Common myeloid progenitor, CD34-positive (primary cell): ENCODE measurements at regions not wholly inside any gene's neighbourhood (a gene's known extent, or its start where the extent isn't known, plus 50 kb on each side); places are given as distances from the start of the nearest gene placed in this dataset.
"Not testable (repeated sequence)": the region's sequence is repeated elsewhere in the genome, so short reads cannot be mapped to it uniquely, and the experiment has no call there.

Experiments
- CTCF ChIA-PET: fragments of 350-600 bp; sonication (Branson Sonifier 250); formaldehyde crosslinking; loops from one replicate; lab custom pipeline; 2021; ENCODE audit warnings: antibody characterized with exemption; lab: Charles Lee
- POLR2A ChIA-PET: fragments of 350-600 bp; sonication (Branson Sonifier 250); formaldehyde crosslinking; loops from one replicate; lab custom pipeline; 2021; ENCODE audit warnings: antibody characterized with exemption; lab: Charles Lee
- DNase-seq, 3 donors: peaks; one replicate each; pipeline versions ENCODE4 v3.0.0 to v3.0.0-alpha.2; 2013
- H3K27ac ChIP-seq, 2 experiments: 1 replicate in 1 of 2; 2 replicates in 1 of 2; pipeline ENCODE4 v1.7.0; 2013; ENCODE audit warnings: inconsistent platforms in 2 of 2, low read length in 2 of 2, mild to moderate bottlenecking in 2 of 2, low read depth in 1 of 2, moderate library complexity in 1 of 2; ENCODE audit not compliant: severe bottlenecking in 2 of 2, insufficient read depth in 1 of 2, poor library complexity in 1 of 2
- H3K27me3 ChIP-seq, 5 experiments: replicated peaks in 2 of 5; 1 replicate in 3 of 5; 2 replicates in 2 of 5; pipeline versions ENCODE4 v1.6.1 to v1.7.0; 2013; ENCODE audit warnings: low read length in 4 of 5, mild to moderate bottlenecking in 2 of 5, moderate library complexity in 2 of 5, inconsistent platforms in 1 of 5; ENCODE audit not compliant: insufficient read depth in 5 of 5, control insufficient read depth in 4 of 5
- H3K36me3 ChIP-seq, 4 experiments: 1 replicate in 2 of 4; 2 replicates in 2 of 4; pipeline versions ENCODE4 v1.6.1 to v1.7.0; 2013; ENCODE audit warnings: low read length in 3 of 4, control low read depth in 1 of 4, mild to moderate bottlenecking in 1 of 4; ENCODE audit not compliant: control insufficient read depth in 4 of 4, insufficient read depth in 4 of 4
- H3K4me1 ChIP-seq, 4 experiments: 1 replicate in 3 of 4; 2 replicates in 1 of 4; pipeline versions ENCODE4 v1.6.1 to v1.7.1; 2013; ENCODE audit warnings: low read length in 3 of 4, mild to moderate bottlenecking in 3 of 4, control low read depth in 1 of 4, inconsistent platforms in 1 of 4, moderate library complexity in 1 of 4; ENCODE audit not compliant: control insufficient read depth in 4 of 4, insufficient read depth in 4 of 4; ENCODE audit errors: control extremely low read depth in 1 of 4
- H3K4me3 ChIP-seq, 7 experiments: 1 replicate in 4 of 7; 2 replicates in 3 of 7; pipeline versions ENCODE4 v1.5.1 to v1.7.0; 2013; ENCODE audit warnings: mild to moderate bottlenecking in 7 of 7, low read length in 6 of 7, moderate library complexity in 6 of 7, inconsistent platforms in 2 of 7, low read depth in 2 of 7, control low read depth in 1 of 7; ENCODE audit not compliant: insufficient read depth in 4 of 7, control insufficient read depth in 1 of 7; ENCODE audit errors: extremely low read depth in 1 of 7
- H3K9me3 ChIP-seq, 5 experiments: 1 replicate in 4 of 5; 2 replicates in 1 of 5; pipeline versions ENCODE4 v1.6.1 to v1.7.1; 2013; ENCODE audit warnings: low read length in 4 of 5, mild to moderate bottlenecking in 2 of 5, inconsistent platforms in 1 of 5, low read depth in 1 of 5, moderate library complexity in 1 of 5; ENCODE audit not compliant: control insufficient read depth in 4 of 5, insufficient read depth in 2 of 5; ENCODE audit errors: control extremely low read depth in 1 of 5
- WGBS: methylation state at CpG from one replicate; pipeline ENCODE4 v1.1.5; 2013; ENCODE audit not compliant: insufficient coverage; 5-methylcytosine and 5-hydroxymethylcytosine counted together

DNA sequence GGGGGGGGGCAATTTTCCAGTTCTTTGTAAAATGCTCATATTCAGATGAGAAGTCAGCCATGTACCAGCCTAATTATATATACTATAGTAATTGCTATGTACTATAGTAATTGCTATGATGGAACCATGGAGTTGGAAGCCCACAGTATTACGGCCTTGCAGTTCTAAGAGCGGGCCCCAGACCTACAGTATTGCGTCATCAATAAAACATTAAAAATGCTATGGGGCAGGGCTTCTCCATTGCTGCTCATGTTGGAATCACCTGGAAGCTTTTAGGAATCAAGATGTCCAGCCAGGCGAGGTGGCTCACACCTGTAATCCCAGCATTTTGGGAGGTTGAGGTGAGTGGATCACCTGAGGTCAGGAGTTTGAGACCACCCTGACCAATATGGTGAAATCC lies 443.7 kb upstream of the GRM7 start:
- Histone ChIP-seq H3K27me3 (no peaks in the 10 kb centered on the region), H3K36me3 (no peaks in the 10 kb centered on the region), H3K27ac (no peak overlapping the region), H3K4me1 (no peaks in the 10 kb centered on the region), H3K4me3 (no peak overlapping the region), H3K9me3 (peaks cover 0 to 2% (median 0%) of the 10 kb centered on the region in 5 experiments)
- DNase-seq, result no peak
- CTCF ChIA-PET, result interaction anchor here (0.5 kb wide), 1 partner anchor 852 kb away, joined by 3 read pairs; no protein-coding TSS in a partner anchor
- POLR2A ChIA-PET, result no interaction called here
- 85% methylated on average over 4 of the region's 4 CpGs for WGBS

DNA sequence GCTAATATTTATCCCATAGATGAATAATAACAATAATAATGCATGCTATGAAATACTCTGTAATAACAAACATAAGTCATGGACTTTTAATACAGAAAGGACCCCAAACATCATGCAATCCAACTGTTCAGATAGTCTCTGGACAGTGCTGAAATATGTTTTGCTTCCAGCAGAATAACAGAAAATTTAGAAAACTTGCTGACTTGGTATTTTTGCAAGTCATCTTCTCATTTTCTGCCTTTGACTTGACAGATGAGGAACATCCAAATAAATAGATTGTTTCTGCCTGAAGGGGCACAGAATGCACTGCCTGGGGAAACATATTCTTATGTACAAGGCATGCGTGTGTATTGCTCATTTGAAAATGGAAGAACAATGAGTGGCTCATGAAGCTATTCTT lies 442.4 kb upstream of the GRM7 start:
- ChIA-PET POLR2A (no interaction called here), CTCF (no interaction called here)
- H3K9me3 ChIP-seq, result no peaks in the 10 kb centered on the region
- no peak for DNase-seq
- no peaks in the 10 kb centered on the region for H3K36me3 ChIP-seq
- WGBS, result 100% methylated on average over 1 of the region's 1 CpG
- no peak overlapping the region for H3K27ac ChIP-seq
- H3K4me1 ChIP-seq, result no peaks in the 10 kb centered on the region
- H3K4me3 ChIP-seq, result no peak overlapping the region
- H3K27me3 ChIP-seq, result no peaks in the 10 kb centered on the region

DNA sequence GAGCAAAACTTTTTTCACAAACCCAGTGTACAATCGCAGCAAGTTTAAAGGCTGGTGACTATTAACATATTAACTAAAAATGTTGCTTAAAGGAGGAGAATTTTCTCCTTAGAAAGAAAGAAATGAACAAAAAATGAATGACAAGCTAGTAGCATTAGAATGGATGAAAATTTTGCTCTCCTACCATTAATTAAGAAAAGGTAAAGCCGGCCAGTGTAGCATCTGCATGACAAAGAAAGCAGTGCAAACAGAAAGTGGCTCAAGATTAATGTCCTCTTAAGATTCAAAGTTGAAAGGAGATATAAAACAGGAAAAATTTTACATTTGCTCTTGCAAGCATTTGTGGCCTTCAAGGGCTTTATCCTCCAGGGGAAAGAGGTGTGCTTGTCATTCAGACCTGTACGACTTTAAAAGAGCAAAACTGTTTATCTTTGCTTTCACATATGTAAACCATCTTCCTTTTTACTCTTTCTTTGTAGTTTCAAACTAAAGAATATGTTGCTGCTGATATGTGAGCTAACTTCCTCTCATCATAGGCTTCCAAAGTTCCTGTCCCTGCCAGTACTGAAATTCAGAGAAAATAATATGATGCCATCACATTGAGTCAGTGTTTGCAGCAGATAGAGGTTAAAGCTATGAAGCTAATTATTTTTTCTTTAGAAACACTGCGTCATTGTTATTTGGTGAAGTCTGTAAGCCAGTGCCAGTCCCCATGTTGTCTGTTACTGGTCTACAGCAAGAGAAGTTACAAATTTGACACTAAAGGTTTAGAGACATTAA lies 439.1 kb upstream of the GRM7 start:
- peaks cover 0 to 14% (median 4%) of the 10 kb centered on the region in 5 experiments for H3K9me3 ChIP-seq
- H3K4me3 ChIP-seq, result no peak overlapping the region
- WGBS, result 33% methylated on average over 2 of the region's 4 CpGs
- ChIA-PET CTCF (no interaction called here), POLR2A (no interaction called here)
- H3K27ac ChIP-seq, result peak overlapping the region in 1 of 2 experiments; percentile 47
- H3K4me1 ChIP-seq, result no peaks in the 10 kb centered on the region
- no peaks in the 10 kb centered on the region for H3K36me3 ChIP-seq
- peak; percentile 17 to 74 (median 49) for DNase-seq
- H3K27me3 ChIP-seq, result no peaks in the 10 kb centered on the region

DNA sequence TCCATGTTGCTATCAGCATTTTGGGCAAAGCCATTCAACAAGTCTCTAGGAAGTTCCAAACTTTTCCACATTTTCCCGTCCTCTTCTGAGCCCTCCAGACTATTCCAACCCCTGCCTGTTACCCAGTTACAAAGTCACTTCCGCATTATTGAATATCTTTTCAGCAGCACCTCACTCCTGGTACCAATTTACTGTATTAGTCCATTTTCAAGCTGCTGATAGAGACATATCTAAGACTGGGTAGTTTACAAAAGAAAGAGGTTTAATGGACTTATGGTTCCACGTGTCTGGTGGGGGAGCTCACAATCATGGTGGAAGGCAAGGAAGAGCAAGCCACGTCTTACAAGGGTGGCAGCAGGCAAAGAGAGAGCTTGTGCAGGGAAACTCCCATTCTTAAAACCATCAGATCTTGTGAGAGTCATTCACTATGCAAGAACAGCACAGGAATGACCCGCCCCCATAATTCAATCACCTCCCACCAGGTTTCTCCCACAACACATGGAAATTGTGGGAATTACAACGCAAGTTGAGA lies 435.6 kb upstream of the GRM7 start:
- no peak for DNase-seq
- no peaks in the 10 kb centered on the region for H3K4me1 ChIP-seq
- CTCF ChIA-PET, result no interaction called here
- no peaks in the 10 kb centered on the region for H3K27me3 ChIP-seq
- H3K9me3 ChIP-seq, result peaks cover 3 to 17% (median 4%) of the 10 kb centered on the region in 5 experiments
- no peak overlapping the region for H3K27ac ChIP-seq
- H3K36me3 ChIP-seq, result no peaks in the 10 kb centered on the region
- 89% methylated on average over 3 of the region's 6 CpGs for WGBS
- no peak overlapping the region for H3K4me3 ChIP-seq
- POLR2A ChIA-PET, result no interaction called here

DNA sequence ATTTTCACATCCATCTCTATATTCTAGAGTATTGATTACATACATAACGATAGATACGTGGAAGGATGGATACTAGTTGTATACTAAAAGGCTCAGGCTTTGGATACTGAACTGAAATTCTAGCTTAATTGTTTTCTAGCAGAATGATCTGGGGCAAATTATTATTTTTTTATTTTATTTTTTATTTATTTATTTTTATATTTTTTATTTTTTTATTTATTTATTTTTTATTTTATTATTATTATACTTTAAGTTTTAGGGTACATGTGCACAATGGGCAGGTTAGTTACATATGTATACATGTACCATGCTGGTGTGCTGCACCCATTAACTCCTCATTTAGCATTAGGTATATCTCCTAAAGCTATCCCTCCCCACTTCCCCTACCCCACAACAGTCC lies 432.6 kb upstream of the GRM7 start:
- no CpG with 5 or more reads among the region's 2 CpGs for WGBS
- CTCF ChIA-PET, H3K36me3 ChIP-seq, DNase-seq, H3K4me1 ChIP-seq, H3K27me3 ChIP-seq, H3K4me3 ChIP-seq, H3K27ac ChIP-seq, POLR2A ChIA-PET: not testable (repeated sequence)
- peaks cover 3 to 17% (median 4%) of the 10 kb centered on the region in 5 experiments for H3K9me3 ChIP-seq

DNA sequence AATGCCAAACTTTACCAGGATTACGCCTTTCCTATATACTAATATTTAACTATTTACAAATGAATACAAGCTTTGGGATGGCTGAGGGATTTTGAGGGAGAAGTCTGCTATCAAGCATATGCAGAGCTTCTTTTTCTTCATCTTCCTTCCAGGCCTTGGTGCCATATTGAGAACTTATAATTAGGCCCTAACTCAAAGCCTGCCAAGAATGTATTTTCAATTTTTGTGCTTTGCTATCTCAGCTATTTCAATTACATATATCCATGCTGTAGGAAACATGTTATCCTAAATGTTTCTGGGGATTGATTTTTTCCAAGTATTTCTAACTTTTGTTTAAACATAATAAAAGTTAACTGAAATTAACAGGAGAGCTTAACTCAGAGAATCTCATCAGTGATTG lies 425.0 kb upstream of the GRM7 start:
- H3K27me3 ChIP-seq, result no peaks in the 10 kb centered on the region
- H3K4me1 ChIP-seq, result no peaks in the 10 kb centered on the region
- no peaks in the 10 kb centered on the region for H3K36me3 ChIP-seq
- ChIA-PET POLR2A (no interaction called here), CTCF (no interaction called here)
- H3K9me3 ChIP-seq, result no peaks in the 10 kb centered on the region
- DNase-seq, result no peak
- no peak overlapping the region for H3K4me3 ChIP-seq
- WGBS, result no CpG with 5 or more reads among the region's 1 CpG
- no peak overlapping the region for H3K27ac ChIP-seq

DNA sequence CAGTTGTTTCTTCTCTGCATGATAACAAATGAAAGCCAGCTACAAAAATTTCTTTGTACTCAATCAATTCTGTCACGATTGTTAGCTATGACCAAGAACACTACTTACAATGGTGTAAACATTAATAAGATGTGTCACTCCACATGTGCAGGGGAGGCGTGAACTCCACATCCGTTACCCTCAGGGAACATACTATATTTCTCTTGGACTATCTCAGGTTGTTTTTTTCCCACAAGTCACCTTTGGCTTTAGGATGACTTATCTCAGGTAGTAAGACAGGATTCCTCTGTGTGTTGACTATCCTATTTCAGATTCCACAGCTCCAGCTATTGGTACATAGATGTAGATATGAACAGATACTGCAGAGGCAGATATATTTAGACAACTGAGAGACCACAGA lies 423.3 kb upstream of the GRM7 start:
- CTCF ChIA-PET, result no interaction called here
- Histone ChIP-seq H3K27ac (no peak overlapping the region), H3K36me3 (no peaks in the 10 kb centered on the region), H3K9me3 (no peaks in the 10 kb centered on the region), H3K27me3 (no peaks in the 10 kb centered on the region), H3K4me1 (no peaks in the 10 kb centered on the region), H3K4me3 (no peak overlapping the region)
- POLR2A ChIA-PET, result no interaction called here
- no peak for DNase-seq
- 87% methylated on average over 3 of the region's 3 CpGs for WGBS
